Activated T-cell treated with anti-CD3 and anti-CD28 coated beads, Interleukin-2, amount 50 U/mL, for 4 hours (primary cell): ENCODE measurements at regions not wholly inside any gene's neighbourhood (a gene's known extent, or its start where the extent isn't known, plus 50 kb on each side); places are given as distances from the start of the nearest gene placed in this dataset.

ENCODE experiments used
- ATAC-seq, 2 donors: fragments of 200-7000 bp; cut with Tn5 transposase; one replicate each; pipeline ENCODE4 v1.10.0; 2021
- DNase-seq: peaks from one replicate; pipeline ENCODE4 v3.0.0-alpha.2; 2020
- H3K27me3 Mint-ChIP-seq: one replicate; pipeline ENCODE4 v1.8.0; 2021; ENCODE audit warnings: low read depth, mixed read lengths
- H3K36me3 Mint-ChIP-seq: one replicate; pipeline ENCODE4 v1.8.0; 2022; ENCODE audit warnings: mixed read lengths; ENCODE audit not compliant: insufficient read depth
- H3K4me1 Mint-ChIP-seq: one replicate; pipeline ENCODE4 v1.8.0; 2021; ENCODE audit warnings: low read depth, mixed read lengths
- H3K4me3 Mint-ChIP-seq: one replicate; pipeline ENCODE4 v1.8.0; 2021; ENCODE audit warnings: mild to moderate bottlenecking, moderate library complexity, mixed read lengths
- H3K9me3 Mint-ChIP-seq: one replicate; pipeline ENCODE4 v1.8.0; 2021; ENCODE audit warnings: mixed read lengths

GRCh38 chr5:101937041-101937440 lies 359.0 kb downstream of the SLCO4C1 start:
- H3K4me3 Mint-ChIP-seq, result no peak overlapping the region
- H3K4me1 Mint-ChIP-seq, result no peaks in the 10 kb centered on the region
- H3K9me3 Mint-ChIP-seq, result peaks cover 3% of the 10 kb centered on the region
- ATAC-seq, result no peak
- no peaks in the 10 kb centered on the region for H3K36me3 Mint-ChIP-seq
- no peak for DNase-seq
- H3K27me3 Mint-ChIP-seq, result no peaks in the 10 kb centered on the region

- no peaks in the 10 kb centered on the region for H3K36me3 Mint-ChIP-seq
- peaks cover 3% of the 10 kb centered on the region for H3K9me3 Mint-ChIP-seq
- DNase-seq (no peak), ATAC-seq (no peak)
- no peak overlapping the region for H3K4me3 Mint-ChIP-seq
- H3K4me1 Mint-ChIP-seq, result no peaks in the 10 kb centered on the region
- no peaks in the 10 kb centered on the region for H3K27me3 Mint-ChIP-seq
Observed at GRCh38 chr5:101935086-101935485, 361.0 kb downstream of the SLCO4C1 start.

GRCh38 chr5:101932599-101932998 lies 363.5 kb downstream of the SLCO4C1 start:
- Mint-ChIP-seq H3K4me3 (no peak overlapping the region), H3K4me1 (no peaks in the 10 kb centered on the region), H3K36me3 (no peaks in the 10 kb centered on the region), H3K27me3 (no peaks in the 10 kb centered on the region), H3K9me3 (peaks cover 1% of the 10 kb centered on the region)
- ATAC-seq (no peak), DNase-seq (no peak)

- Mint-ChIP-seq H3K9me3 (no peaks in the 10 kb centered on the region), H3K4me1 (no peaks in the 10 kb centered on the region), H3K4me3 (no peak overlapping the region), H3K27me3 (no peaks in the 10 kb centered on the region), H3K36me3 (no peaks in the 10 kb centered on the region)
- DNase-seq (no peak), ATAC-seq (no peak)
Observed at GRCh38 chr5:101929628-101930027, 366.5 kb downstream of the SLCO4C1 start.

GRCh38 chr5:101917166-101917565 lies 378.9 kb downstream of the SLCO4C1 start:
- Mint-ChIP-seq H3K4me1 (no peaks in the 10 kb centered on the region), H3K9me3 (peaks cover 5% of the 10 kb centered on the region), H3K27me3 (no peaks in the 10 kb centered on the region), H3K36me3 (no peaks in the 10 kb centered on the region), H3K4me3 (no peak overlapping the region)
- no peak for ATAC-seq
- DNase-seq, result no peak

- H3K4me1 Mint-ChIP-seq, result no peaks in the 10 kb centered on the region
- H3K36me3 Mint-ChIP-seq, result no peaks in the 10 kb centered on the region
- H3K9me3 Mint-ChIP-seq, result peaks cover 7% of the 10 kb centered on the region
- ATAC-seq (no peak), DNase-seq (no peak)
- no peak overlapping the region for H3K4me3 Mint-ChIP-seq
- H3K27me3 Mint-ChIP-seq, result no peaks in the 10 kb centered on the region
Observed at GRCh38 chr5:101915554-101915953, 380.5 kb downstream of the SLCO4C1 start.

- ATAC-seq, result no peak
- Mint-ChIP-seq H3K36me3 (no peaks in the 10 kb centered on the region), H3K4me1 (no peaks in the 10 kb centered on the region), H3K27me3 (no peaks in the 10 kb centered on the region), H3K4me3 (no peak overlapping the region), H3K9me3 (no peaks in the 10 kb centered on the region)
- no peak for DNase-seq
Observed at GRCh38 chr5:101904736-101905135, 391.3 kb downstream of the SLCO4C1 start.

GRCh38 chr5:101897914-101898313 lies 398.2 kb downstream of the SLCO4C1 start:
- Mint-ChIP-seq H3K36me3 (no peaks in the 10 kb centered on the region), H3K27me3 (no peaks in the 10 kb centered on the region), H3K9me3 (no peaks in the 10 kb centered on the region), H3K4me1 (no peaks in the 10 kb centered on the region), H3K4me3 (no peak overlapping the region)
- no peak for DNase-seq
- no peak for ATAC-seq

GRCh38 chr5:101894985-101895384 lies 401.1 kb downstream of the SLCO4C1 start:
- ATAC-seq (no peak), DNase-seq (no peak)
- Mint-ChIP-seq H3K27me3 (no peaks in the 10 kb centered on the region), H3K4me3 (no peak overlapping the region), H3K36me3 (no peaks in the 10 kb centered on the region), H3K9me3 (no peaks in the 10 kb centered on the region), H3K4me1 (no peaks in the 10 kb centered on the region)

GRCh38 chr5:101878190-101878589 lies 417.9 kb downstream of the SLCO4C1 start:
- Mint-ChIP-seq H3K9me3 (no peaks in the 10 kb centered on the region), H3K4me3 (no peak overlapping the region), H3K36me3 (no peaks in the 10 kb centered on the region), H3K4me1 (no peaks in the 10 kb centered on the region), H3K27me3 (no peaks in the 10 kb centered on the region)
- ATAC-seq, result no peak
- DNase-seq, result no peak

GRCh38 chr5:101877451-101877850 lies 418.6 kb downstream of the SLCO4C1 start:
- ATAC-seq (no peak), DNase-seq (no peak)
- Mint-ChIP-seq H3K4me3 (no peak overlapping the region), H3K9me3 (no peaks in the 10 kb centered on the region), H3K36me3 (no peaks in the 10 kb centered on the region), H3K27me3 (no peaks in the 10 kb centered on the region), H3K4me1 (no peaks in the 10 kb centered on the region)

- ATAC-seq (no peak), DNase-seq (no peak)
- no peak overlapping the region for H3K4me3 Mint-ChIP-seq
- H3K4me1 Mint-ChIP-seq, result no peaks in the 10 kb centered on the region
- no peaks in the 10 kb centered on the region for H3K27me3 Mint-ChIP-seq
- H3K36me3 Mint-ChIP-seq, result no peaks in the 10 kb centered on the region
- no peaks in the 10 kb centered on the region for H3K9me3 Mint-ChIP-seq
Observed at GRCh38 chr5:101866473-101866872, 429.6 kb downstream of the SLCO4C1 start.

GRCh38 chr5:101860563-101860962 lies 435.5 kb downstream of the SLCO4C1 start:
- ATAC-seq (no peak), DNase-seq (no peak)
- Mint-ChIP-seq H3K27me3 (no peaks in the 10 kb centered on the region), H3K4me1 (no peaks in the 10 kb centered on the region), H3K9me3 (no peaks in the 10 kb centered on the region), H3K36me3 (no peaks in the 10 kb centered on the region), H3K4me3 (no peak overlapping the region)

GRCh38 chr5:101860145-101860544 lies 435.9 kb downstream of the SLCO4C1 start:
- H3K36me3 Mint-ChIP-seq, result no peaks in the 10 kb centered on the region
- no peaks in the 10 kb centered on the region for H3K4me1 Mint-ChIP-seq
- H3K9me3 Mint-ChIP-seq, result no peaks in the 10 kb centered on the region
- H3K27me3 Mint-ChIP-seq, result no peaks in the 10 kb centered on the region
- no peak for DNase-seq
- H3K4me3 Mint-ChIP-seq, result no peak overlapping the region
- no peak for ATAC-seq

- ATAC-seq (no peak), DNase-seq (no peak)
- no peak overlapping the region for H3K4me3 Mint-ChIP-seq
- H3K4me1 Mint-ChIP-seq, result no peaks in the 10 kb centered on the region
- no peaks in the 10 kb centered on the region for H3K27me3 Mint-ChIP-seq
- no peaks in the 10 kb centered on the region for H3K36me3 Mint-ChIP-seq
- H3K9me3 Mint-ChIP-seq, result peaks cover 11% of the 10 kb centered on the region
Observed at GRCh38 chr5:101846496-101846895, 449.6 kb downstream of the SLCO4C1 start.

GRCh38 chr5:101843055-101843454 lies 453.0 kb downstream of the SLCO4C1 start:
- Mint-ChIP-seq H3K27me3 (no peaks in the 10 kb centered on the region), H3K36me3 (no peaks in the 10 kb centered on the region), H3K4me1 (no peaks in the 10 kb centered on the region), H3K9me3 (peaks cover 4% of the 10 kb centered on the region), H3K4me3 (no peak overlapping the region)
- ATAC-seq, result no peak
- no peak for DNase-seq
